ENCODE measurements at regions not wholly inside any gene's neighbourhood (a gene's known extent, or its start where the extent isn't known, plus 50 kb on each side); places are given as distances from the start of the nearest gene placed in this dataset.
A peak's percentile ranks its signal among the peaks of the same experiment; 100 is the strongest.

DNA sequence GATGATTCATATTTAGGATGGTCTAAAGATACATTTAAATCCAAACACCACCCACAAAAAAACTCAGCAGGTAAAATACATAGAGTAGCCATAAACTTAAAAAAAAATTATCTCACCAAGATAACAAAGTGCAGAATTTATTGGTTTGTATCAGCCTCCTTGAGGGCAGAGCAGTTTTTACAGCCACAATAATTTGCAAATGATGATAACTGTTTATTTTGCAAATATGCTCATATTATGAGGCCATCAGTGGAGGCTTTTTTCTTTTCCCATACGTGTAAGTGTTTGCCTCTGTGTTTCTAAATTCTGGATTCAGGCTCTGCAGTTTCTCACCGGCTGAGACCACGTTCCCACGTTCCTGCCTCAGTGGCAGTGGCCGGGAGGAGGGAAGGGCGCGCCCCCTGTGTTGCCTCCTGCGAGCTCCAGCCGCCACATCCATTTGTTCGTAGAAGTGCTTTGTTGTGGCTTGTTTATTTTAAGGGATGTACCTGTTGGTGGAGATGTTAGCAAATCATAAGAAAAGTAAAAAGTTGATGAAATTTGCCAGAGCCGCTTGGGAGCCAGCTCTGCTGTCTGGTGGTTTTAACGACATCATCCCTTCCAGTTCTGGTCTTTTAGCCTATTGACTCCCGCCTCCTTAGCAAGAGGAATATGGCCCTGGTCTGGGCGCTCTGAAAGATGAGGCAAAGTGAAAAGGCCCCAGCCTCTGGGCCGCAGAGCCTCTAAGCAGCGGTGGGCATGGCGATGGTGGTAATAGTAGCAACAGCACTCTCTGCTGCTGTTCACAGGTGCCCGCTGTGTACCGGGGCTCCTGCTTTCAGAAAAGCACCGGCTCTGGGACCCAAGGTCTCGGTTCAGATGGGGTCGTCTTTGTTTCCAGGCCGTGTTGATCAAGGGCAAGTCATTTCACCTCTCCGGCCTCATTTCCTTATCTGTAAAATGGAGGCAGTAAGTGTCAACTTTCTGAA, 66.7 kb upstream of the PPARA start:
- Mint-ChIP-seq H3K9me3 (no peaks in the 10 kb centered on the region), H3K4me3 (no peak overlapping the region), H3K27ac (peak overlapping the region in 1 of 3 experiments; percentile 59), H3K36me3 (ENCODE audit: low read depth) (no peaks in the 10 kb centered on the region), H3K27me3 (ENCODE audit: low read depth) (peaks cover 3% of the 10 kb centered on the region), H3K4me1 (peaks cover 39% of the 10 kb centered on the region)
- no peak for TF ChIP-seq CTCF (IDR thresholded peaks at IDR 0.05; ENCODE audit: unreplicated experiment in 3 of 3)

DNA sequence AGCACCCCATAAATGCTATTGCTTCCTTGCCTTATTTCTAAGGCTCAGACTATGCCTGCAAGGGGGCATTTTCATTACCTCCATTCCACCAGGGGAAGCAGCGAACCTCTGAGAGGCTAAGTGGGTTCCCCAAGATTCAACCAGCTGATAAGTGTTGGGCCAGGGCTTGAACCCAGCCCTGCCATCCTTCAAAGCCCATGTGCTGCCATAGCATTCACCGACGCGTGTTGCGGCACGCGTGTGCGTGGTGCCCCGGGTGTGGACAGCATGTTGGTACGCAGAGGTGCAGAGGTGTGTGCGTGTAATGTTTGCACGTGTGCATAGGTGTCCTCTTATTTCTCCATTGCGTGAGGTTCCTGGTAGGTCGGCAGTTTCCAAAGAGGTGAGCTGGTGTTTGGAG, 66.0 kb upstream of the PPARA start:
- peak overlapping the region in 1 of 3 experiments; percentile 59 for H3K27ac Mint-ChIP-seq
- H3K36me3 Mint-ChIP-seq (ENCODE audit: low read depth): no peaks in the 10 kb centered on the region
- H3K4me3 Mint-ChIP-seq: no peak overlapping the region
- TF ChIP-seq CTCF (IDR thresholded peaks at IDR 0.05; ENCODE audit: unreplicated experiment in 3 of 3): no peak
- H3K27me3 Mint-ChIP-seq (ENCODE audit: low read depth): no peaks in the 10 kb centered on the region
- peaks cover 39% of the 10 kb centered on the region for H3K4me1 Mint-ChIP-seq
- H3K9me3 Mint-ChIP-seq: no peaks in the 10 kb centered on the region

- H3K4me1 Mint-ChIP-seq: peaks cover 48% of the 10 kb centered on the region
- TF ChIP-seq CTCF (IDR thresholded peaks at IDR 0.05; ENCODE audit: unreplicated experiment in 3 of 3): no peak
- peak overlapping the region in 1 of 3 experiments; percentile 59 for H3K27ac Mint-ChIP-seq
- H3K4me3 Mint-ChIP-seq: no peak overlapping the region
- no peaks in the 10 kb centered on the region for H3K36me3 Mint-ChIP-seq (ENCODE audit: low read depth)
- H3K9me3 Mint-ChIP-seq: no peaks in the 10 kb centered on the region
- H3K27me3 Mint-ChIP-seq (ENCODE audit: low read depth): no peaks in the 10 kb centered on the region
Observed at GRCh38 chr22:46084943-46085827, 65.1 kb upstream of the PPARA start.

DNA sequence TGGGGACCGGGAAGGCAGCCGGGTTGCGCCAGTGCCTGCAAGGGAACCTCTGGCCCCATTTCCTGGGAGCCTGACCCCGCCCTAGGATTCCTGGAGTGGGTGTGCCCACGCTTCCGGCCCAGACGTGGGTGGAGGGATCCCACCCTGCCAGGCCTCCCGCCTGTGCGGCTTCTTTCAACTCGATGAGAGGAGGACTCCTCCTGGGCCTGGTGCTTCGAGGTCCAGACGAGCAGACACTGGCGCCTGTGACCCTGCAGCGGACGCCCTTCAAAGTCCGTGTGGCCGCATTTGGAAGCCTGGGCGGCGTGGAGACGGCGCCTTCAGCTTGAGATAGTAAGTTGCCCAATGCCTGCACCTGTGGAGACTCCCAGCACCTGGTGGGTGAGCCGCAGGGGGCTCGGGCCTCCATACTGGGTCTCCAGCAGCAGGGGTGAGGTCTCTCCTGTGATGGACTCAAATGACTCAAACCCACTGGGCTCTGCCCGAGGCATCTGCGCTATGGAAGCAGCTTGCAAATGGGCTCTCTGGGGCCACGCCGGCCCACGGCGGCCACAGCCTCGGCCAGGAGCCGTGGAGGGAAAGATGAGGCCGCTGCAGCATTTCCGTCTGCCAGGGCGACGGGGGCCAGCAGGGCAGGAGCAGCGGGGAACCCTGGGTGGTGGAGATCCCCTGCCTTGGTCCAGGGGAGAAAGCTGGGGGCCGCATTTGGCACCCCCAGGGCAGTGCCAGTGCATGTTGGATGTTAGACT, 64.3 kb upstream of the PPARA start:
- Mint-ChIP-seq H3K36me3 (ENCODE audit: low read depth) (no peaks in the 10 kb centered on the region), H3K27ac (no peak overlapping the region), H3K9me3 (no peaks in the 10 kb centered on the region), H3K27me3 (ENCODE audit: low read depth) (no peaks in the 10 kb centered on the region), H3K4me1 (peaks cover 43% of the 10 kb centered on the region), H3K4me3 (no peak overlapping the region)
- no peak for TF ChIP-seq CTCF (IDR thresholded peaks at IDR 0.05; ENCODE audit: unreplicated experiment in 3 of 3)

DNA sequence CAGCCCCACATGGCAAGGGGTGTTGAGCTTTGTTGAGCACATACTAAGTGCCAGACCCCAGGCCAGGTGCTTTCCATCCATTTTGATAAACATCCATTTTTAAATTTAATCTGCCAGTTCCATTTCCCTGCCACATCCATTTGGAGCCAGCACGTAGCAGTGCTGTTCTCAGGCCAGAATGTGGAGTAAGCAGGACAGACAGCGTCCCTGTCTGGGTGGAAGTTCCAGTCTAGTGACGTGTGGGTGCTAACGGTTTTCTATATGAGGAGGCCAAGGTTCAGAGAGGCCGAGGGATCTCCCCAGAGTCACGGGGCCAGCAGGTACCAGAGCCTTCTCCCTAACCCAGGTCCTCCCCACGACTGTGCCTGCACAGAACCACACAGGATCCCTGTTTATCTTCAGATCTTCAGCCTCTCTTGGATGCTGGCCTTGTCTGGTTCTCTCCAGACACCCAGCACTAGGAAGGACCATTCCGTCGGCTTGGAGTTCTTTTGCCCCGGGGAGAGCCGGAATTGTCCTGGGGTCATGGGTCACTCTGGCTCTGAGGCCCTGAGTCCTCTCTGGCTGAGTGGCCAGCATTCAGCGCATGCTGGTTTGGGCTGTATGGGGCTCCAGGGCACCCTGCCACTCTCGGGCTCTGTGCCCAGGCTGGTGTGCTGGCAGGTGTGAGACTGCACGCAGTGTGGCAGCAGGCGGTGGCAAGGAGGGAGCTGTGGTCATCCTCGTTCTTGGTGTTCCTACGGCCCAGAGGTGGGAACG, 63.6 kb upstream of the PPARA start:
- Mint-ChIP-seq H3K9me3 (no peaks in the 10 kb centered on the region), H3K4me3 (no peak overlapping the region), H3K27me3 (ENCODE audit: low read depth) (no peaks in the 10 kb centered on the region), H3K27ac (peak overlapping the region in 2 of 3 experiments; percentile 37 to 80), H3K4me1 (peaks cover 41% of the 10 kb centered on the region), H3K36me3 (ENCODE audit: low read depth) (no peaks in the 10 kb centered on the region)
- no peak for TF ChIP-seq CTCF (IDR thresholded peaks at IDR 0.05; ENCODE audit: unreplicated experiment in 3 of 3)

Data from nephron (organoid).